ENCODE measurements at regions not wholly inside any gene's neighbourhood (a gene's known extent, or its start where the extent isn't known, plus 50 kb on each side); places are given as distances from the start of the nearest gene placed in this dataset.

GRCh38 chr9:135248111-135248510 lies 160.6 kb downstream of the OLFM1 start:
- intact Hi-C loops (cut with micrococcal nuclease), result no loop called here
- POLR2A ChIA-PET, result no interaction called here
- Histone ChIP-seq H3K9me3 (ENCODE audit: control extremely low read depth in 1 of 3, control insufficient read depth in 2 of 3, insufficient read depth in 1 of 3, low read length in 2 of 3) (no peaks in the 10 kb centered on the region), H3K36me3 (replicated peaks in 1 of 2; ENCODE audit: control extremely low read depth in 1 of 2, control insufficient read depth in 1 of 2, extremely low read depth in 1 of 2, insufficient read depth in 2 of 2, low read length in 1 of 2) (no peaks in the 10 kb centered on the region), H3K4me3 (ENCODE audit: control extremely low read depth in 1 of 5, extremely low read depth in 1 of 5, insufficient read depth in 1 of 5, low read depth in 2 of 5, low read length in 4 of 5) (no peak overlapping the region), H3K4me1 (ENCODE audit: control insufficient read depth in 2 of 2, insufficient read depth in 2 of 2, low read length in 2 of 2) (no peaks in the 10 kb centered on the region), H3K27me3 (replicated peaks in 1 of 4; ENCODE audit: control extremely low read depth in 1 of 4, control insufficient read depth in 3 of 4, insufficient read depth in 4 of 4, low read length in 3 of 4) (no peaks in the 10 kb centered on the region), H3K79me2 (ENCODE audit: control insufficient read depth, insufficient read depth, low read length) (no peaks in the 10 kb centered on the region), H3K4me2 (replicated peaks; ENCODE audit: low read depth, low read length, poor library complexity, severe bottlenecking) (no peak overlapping the region), H2AFZ (ENCODE audit: insufficient read depth, low read depth, low read length, poor library complexity, severe bottlenecking) (no peak overlapping the region), H3K9ac (ENCODE audit: low read length) (no peak overlapping the region), H3K27ac (ENCODE audit: low read length in 2 of 2) (no peak overlapping the region), H4K20me1 (ENCODE audit: control insufficient read depth, insufficient read depth, low read length, poor library complexity, severe bottlenecking) (no peaks in the 10 kb centered on the region)
- H3K4me3 Mint-ChIP-seq, result no peak overlapping the region
- DNase-seq (no peak), ATAC-seq (ENCODE audit: low read depth) (no peak)
- TF ChIP-seq EZH2 (IDR thresholded peaks at IDR 0.05; ENCODE audit: borderline replicate concordance, insufficient read depth, low read depth, low read length, poor library complexity, severe bottlenecking) (no peak), CTCF (IDR thresholded peaks at IDR 0.05) (no peak)
- H3K9me3 Mint-ChIP-seq (ENCODE audit: insufficient read depth), result no peaks in the 10 kb centered on the region
- H3K27me3 Mint-ChIP-seq, result peaks cover 17% of the 10 kb centered on the region
- CTCF ChIA-PET, result no interaction called here
- 84% methylated on average over 8 of the region's 8 CpGs for WGBS (ENCODE audit: insufficient coverage)
- H3K4me1 Mint-ChIP-seq, result no peaks in the 10 kb centered on the region
- H3K27ac Mint-ChIP-seq, result no peak overlapping the region

- H4K20me1 ChIP-seq (ENCODE audit: control insufficient read depth, insufficient read depth, low read length, poor library complexity, severe bottlenecking), result no peaks in the 10 kb centered on the region
- H3K36me3 ChIP-seq (replicated peaks in 1 of 2; ENCODE audit: control extremely low read depth in 1 of 2, control insufficient read depth in 1 of 2, extremely low read depth in 1 of 2, insufficient read depth in 2 of 2, low read length in 1 of 2), result no peaks in the 10 kb centered on the region
- no peaks in the 10 kb centered on the region for H3K9me3 ChIP-seq (ENCODE audit: control extremely low read depth in 1 of 3, control insufficient read depth in 2 of 3, insufficient read depth in 1 of 3, low read length in 2 of 3)
- ATAC-seq (ENCODE audit: low read depth) (no peak), DNase-seq (no peak)
- WGBS (ENCODE audit: insufficient coverage), result 95% methylated on average over 11 of the region's 12 CpGs
- no peaks in the 10 kb centered on the region for H3K27me3 ChIP-seq (replicated peaks in 1 of 4; ENCODE audit: control extremely low read depth in 1 of 4, control insufficient read depth in 3 of 4, insufficient read depth in 4 of 4, low read length in 3 of 4)
- TF ChIP-seq CTCF (IDR thresholded peaks at IDR 0.05) (no peak), EZH2 (IDR thresholded peaks at IDR 0.05; ENCODE audit: borderline replicate concordance, insufficient read depth, low read depth, low read length, poor library complexity, severe bottlenecking) (no peak)
- Mint-ChIP-seq H3K27ac (no peak overlapping the region), H3K9me3 (ENCODE audit: insufficient read depth) (no peaks in the 10 kb centered on the region), H3K4me1 (no peaks in the 10 kb centered on the region), H3K27me3 (peaks cover 17% of the 10 kb centered on the region), H3K4me3 (no peak overlapping the region)
- no peak overlapping the region for H3K27ac ChIP-seq (ENCODE audit: low read length in 2 of 2)
- ChIA-PET POLR2A (no interaction called here), CTCF (no interaction called here)
- H3K4me2 ChIP-seq (replicated peaks; ENCODE audit: low read depth, low read length, poor library complexity, severe bottlenecking), result no peak overlapping the region
- H3K9ac ChIP-seq (ENCODE audit: low read length), result no peak overlapping the region
- no peak overlapping the region for H2AFZ ChIP-seq (ENCODE audit: insufficient read depth, low read depth, low read length, poor library complexity, severe bottlenecking)
- no peaks in the 10 kb centered on the region for H3K4me1 ChIP-seq (ENCODE audit: control insufficient read depth in 2 of 2, insufficient read depth in 2 of 2, low read length in 2 of 2)
- H3K4me3 ChIP-seq (ENCODE audit: control extremely low read depth in 1 of 5, extremely low read depth in 1 of 5, insufficient read depth in 1 of 5, low read depth in 2 of 5, low read length in 4 of 5), result no peak overlapping the region
- intact Hi-C loops (cut with micrococcal nuclease), result no loop called here
- H3K79me2 ChIP-seq (ENCODE audit: control insufficient read depth, insufficient read depth, low read length), result no peaks in the 10 kb centered on the region
Observed at GRCh38 chr9:135248721-135249120, 161.3 kb downstream of the OLFM1 start.
